ENCODE measurements at regions not wholly inside any gene's neighbourhood (a gene's known extent, or its start where the extent isn't known, plus 50 kb on each side); places are given as distances from the start of the nearest gene placed in this dataset.

GRCh38 chr1:228837817-228838716 lies 102.8 kb downstream of the RHOU start (continued):
- TF ChIP-seq MAFF (IDR thresholded peaks at IDR 0.05; ENCODE audit: low read depth, low read length) (0 out of 2 replicates have a peak, but pooled peaks have one; percentile 30), HNRNPUL1 (IDR thresholded peaks at IDR 0.05; ENCODE audit: low read depth, low read length) (peak; percentile 89), TAF1 (CRISPR knock-in tag; IDR thresholded peaks at IDR 0.05) (peak; percentile 83), ZSCAN29 (CRISPR knock-in tag; conservative IDR thresholded peaks at IDR 0.05) (no peak), ZNF251 (CRISPR knock-in tag; IDR thresholded peaks at IDR 0.05) (no peak), CHD4 (IDR thresholded peaks at IDR 0.05; ENCODE audit: borderline replicate concordance, low read length) (peak; percentile 58; the same call in 1 of the 2 replicates), TEAD2 (CRISPR knock-in tag; IDR thresholded peaks at IDR 0.05) (no peak), ZNF816 (CRISPR knock-in tag; IDR thresholded peaks at IDR 0.05; ENCODE audit: borderline replicate concordance) (no peak), ZNF7 (CRISPR knock-in tag; IDR thresholded peaks at IDR 0.05) (peak; percentile 6; the same call in 1 of the 2 replicates), NR1H2 (CRISPR knock-in tag; IDR thresholded peaks at IDR 0.05; ENCODE audit: borderline replicate concordance, low read depth) (no peak)
- TF ChIP-seq, protein P1, sequence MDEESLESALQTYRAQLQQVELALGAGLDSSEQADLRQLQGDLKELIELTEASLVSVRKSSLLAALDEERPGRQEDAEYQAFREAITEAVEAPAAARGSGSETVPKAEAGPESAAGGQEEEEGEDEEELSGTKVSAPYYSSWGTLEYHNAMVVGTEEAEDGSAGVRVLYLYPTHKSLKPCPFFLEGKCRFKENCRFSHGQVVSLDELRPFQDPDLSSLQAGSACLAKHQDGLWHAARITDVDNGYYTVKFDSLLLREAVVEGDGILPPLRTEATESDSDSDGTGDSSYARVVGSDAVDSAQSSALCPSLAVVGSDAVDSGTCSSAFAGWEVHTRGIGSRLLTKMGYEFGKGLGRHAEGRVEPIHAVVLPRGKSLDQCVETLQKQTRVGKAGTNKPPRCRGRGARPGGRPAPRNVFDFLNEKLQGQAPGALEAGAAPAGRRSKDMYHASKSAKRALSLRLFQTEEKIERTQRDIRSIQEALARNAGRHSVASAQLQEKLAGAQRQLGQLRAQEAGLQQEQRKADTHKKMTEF (CRISPR knock-in tag; IDR thresholded peaks at IDR 0.05): peak; percentile 59
- TF ChIP-seq, protein P2, sequence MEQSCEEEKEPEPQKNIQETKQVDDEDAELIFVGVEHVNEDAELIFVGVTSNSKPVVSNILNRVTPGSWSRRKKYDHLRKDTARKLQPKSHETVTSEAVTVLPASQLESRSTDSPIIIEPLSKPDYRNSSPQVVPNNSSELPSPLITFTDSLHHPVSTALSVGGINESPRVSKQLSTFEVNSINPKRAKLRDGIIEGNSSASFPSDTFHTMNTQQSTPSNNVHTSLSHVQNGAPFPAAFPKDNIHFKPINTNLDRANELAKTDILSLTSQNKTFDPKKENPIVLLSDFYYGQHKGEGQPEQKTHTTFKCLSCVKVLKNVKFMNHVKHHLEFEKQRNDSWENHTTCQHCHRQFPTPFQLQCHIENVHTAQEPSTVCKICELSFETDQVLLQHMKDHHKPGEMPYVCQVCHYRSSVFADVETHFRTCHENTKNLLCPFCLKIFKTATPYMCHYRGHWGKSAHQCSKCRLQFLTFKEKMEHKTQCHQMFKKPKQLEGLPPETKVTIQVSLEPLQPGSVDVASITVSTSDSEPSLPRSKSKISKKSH (CRISPR knock-in tag; IDR thresholded peaks at IDR 0.05; ENCODE audit: borderline replicate concordance): no peak
- TF ChIP-seq, protein P3, sequence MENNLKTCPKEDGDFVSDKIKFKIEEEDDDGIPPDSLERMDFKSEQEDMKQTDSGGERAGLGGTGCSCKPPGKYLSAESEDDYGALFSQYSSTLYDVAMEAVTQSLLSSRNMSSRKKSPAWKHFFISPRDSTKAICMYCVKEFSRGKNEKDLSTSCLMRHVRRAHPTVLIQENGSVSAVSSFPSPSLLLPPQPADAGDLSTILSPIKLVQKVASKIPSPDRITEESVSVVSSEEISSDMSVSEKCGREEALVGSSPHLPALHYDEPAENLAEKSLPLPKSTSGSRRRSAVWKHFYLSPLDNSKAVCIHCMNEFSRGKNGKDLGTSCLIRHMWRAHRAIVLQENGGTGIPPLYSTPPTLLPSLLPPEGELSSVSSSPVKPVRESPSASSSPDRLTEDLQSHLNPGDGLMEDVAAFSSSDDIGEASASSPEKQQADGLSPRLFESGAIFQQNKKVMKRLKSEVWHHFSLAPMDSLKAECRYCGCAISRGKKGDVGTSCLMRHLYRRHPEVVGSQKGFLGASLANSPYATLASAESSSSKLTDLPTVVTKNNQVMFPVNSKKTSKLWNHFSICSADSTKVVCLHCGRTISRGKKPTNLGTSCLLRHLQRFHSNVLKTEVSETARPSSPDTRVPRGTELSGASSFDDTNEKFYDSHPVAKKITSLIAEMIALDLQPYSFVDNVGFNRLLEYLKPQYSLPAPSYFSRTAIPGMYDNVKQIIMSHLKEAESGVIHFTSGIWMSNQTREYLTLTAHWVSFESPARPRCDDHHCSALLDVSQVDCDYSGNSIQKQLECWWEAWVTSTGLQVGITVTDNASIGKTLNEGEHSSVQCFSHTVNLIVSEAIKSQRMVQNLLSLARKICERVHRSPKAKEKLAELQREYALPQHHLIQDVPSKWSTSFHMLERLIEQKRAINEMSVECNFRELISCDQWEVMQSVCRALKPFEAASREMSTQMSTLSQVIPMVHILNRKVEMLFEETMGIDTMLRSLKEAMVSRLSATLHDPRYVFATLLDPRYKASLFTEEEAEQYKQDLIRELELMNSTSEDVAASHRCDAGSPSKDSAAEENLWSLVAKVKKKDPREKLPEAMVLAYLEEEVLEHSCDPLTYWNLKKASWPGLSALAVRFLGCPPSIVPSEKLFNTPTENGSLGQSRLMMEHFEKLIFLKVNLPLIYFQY (CRISPR knock-in tag; IDR thresholded peaks at IDR 0.05; ENCODE audit: borderline replicate concordance): peak; percentile 72
- TF ChIP-seq, protein P4, sequence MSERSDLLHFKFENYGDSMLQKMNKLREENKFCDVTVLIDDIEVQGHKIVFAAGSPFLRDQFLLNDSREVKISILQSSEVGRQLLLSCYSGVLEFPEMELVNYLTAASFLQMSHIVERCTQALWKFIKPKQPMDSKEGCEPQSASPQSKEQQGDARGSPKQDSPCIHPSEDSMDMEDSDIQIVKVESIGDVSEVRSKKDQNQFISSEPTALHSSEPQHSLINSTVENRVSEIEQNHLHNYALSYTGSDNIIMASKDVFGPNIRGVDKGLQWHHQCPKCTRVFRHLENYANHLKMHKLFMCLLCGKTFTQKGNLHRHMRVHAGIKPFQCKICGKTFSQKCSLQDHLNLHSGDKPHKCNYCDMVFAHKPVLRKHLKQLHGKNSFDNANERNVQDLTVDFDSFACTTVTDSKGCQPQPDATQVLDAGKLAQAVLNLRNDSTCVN (CRISPR knock-in tag; IDR thresholded peaks at IDR 0.05; ENCODE audit: borderline replicate concordance): peak; percentile 98
- TF ChIP-seq, protein P5, sequence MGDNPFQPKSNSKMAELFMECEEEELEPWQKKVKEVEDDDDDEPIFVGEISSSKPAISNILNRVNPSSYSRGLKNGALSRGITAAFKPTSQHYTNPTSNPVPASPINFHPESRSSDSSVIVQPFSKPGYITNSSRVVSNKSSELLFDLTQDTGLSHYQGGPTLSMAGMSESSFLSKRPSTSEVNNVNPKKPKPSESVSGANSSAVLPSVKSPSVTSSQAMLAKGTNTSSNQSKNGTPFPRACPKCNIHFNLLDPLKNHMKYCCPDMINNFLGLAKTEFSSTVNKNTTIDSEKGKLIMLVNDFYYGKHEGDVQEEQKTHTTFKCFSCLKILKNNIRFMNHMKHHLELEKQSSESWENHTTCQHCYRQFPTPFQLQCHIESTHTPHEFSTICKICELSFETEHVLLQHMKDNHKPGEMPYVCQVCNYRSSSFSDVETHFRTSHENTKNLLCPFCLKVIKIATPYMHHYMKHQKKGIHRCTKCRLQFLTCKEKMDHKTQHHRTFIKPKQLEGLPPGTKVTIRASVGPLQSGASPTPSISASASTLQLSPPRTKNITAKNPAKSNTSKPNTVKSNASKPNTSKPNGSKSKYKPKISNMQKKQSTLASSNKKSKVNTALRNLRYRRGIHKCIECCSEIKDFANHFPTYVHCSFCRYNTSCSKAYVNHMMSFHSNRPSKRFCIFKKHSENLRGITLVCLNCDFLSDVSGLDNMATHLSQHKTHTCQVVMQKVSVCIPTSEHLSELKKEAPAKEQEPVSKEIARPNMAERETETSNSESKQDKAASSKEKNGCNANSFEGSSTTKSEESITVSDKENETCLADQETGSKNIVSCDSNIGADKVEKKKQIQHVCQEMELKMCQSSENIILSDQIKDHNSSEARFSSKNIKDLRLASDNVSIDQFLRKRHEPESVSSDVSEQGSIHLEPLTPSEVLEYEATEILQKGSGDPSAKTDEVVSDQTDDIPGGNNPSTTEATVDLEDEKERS (CRISPR knock-in tag; IDR thresholded peaks at IDR 0.05): peak; percentile 32; the same call in 1 of the 2 replicates

Data from HepG2 (cell line).